C4-2B (cell line): ENCODE measurements at regions not wholly inside any gene's neighbourhood (a gene's known extent, or its start where the extent isn't known, plus 50 kb on each side); places are given as distances from the start of the nearest gene placed in this dataset.

Source experiments
- ZFX ChIP-seq: fragments of 450-650 bp; IDR thresholded peaks from 2 replicates; pipeline ENCODE4 v1.6.1; 2017
- TF ChIP-seq, protein P1 (sequence below): fragments of 450-650 bp; conservative IDR thresholded peaks from 2 replicates; pipeline ENCODE4 v1.5.1; 2017; ENCODE audit warnings: mild to moderate bottlenecking

GRCh38 chr6:67889682-67889995, 745.4 kb upstream of the ADGRB3 start:
- TF ChIP-seq, protein P1, sequence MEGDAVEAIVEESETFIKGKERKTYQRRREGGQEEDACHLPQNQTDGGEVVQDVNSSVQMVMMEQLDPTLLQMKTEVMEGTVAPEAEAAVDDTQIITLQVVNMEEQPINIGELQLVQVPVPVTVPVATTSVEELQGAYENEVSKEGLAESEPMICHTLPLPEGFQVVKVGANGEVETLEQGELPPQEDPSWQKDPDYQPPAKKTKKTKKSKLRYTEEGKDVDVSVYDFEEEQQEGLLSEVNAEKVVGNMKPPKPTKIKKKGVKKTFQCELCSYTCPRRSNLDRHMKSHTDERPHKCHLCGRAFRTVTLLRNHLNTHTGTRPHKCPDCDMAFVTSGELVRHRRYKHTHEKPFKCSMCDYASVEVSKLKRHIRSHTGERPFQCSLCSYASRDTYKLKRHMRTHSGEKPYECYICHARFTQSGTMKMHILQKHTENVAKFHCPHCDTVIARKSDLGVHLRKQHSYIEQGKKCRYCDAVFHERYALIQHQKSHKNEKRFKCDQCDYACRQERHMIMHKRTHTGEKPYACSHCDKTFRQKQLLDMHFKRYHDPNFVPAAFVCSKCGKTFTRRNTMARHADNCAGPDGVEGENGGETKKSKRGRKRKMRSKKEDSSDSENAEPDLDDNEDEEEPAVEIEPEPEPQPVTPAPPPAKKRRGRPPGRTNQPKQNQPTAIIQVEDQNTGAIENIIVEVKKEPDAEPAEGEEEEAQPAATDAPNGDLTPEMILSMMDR, result no peak
- no peak for TF ChIP-seq ZFX
